NOMO-1 treated with dmso at 0.1 percent for 144 hours (cell line): ENCODE measurements at regions not wholly inside any gene's neighbourhood (a gene's known extent, or its start where the extent isn't known, plus 50 kb on each side); places are given as distances from the start of the nearest gene placed in this dataset.

Experiments used
- DNase-seq: peaks from one replicate; lab custom pipeline; 2025; ENCODE audit not compliant: unreplicated experiment; lab: John Stamatoyannopoulos, UW

DNA sequence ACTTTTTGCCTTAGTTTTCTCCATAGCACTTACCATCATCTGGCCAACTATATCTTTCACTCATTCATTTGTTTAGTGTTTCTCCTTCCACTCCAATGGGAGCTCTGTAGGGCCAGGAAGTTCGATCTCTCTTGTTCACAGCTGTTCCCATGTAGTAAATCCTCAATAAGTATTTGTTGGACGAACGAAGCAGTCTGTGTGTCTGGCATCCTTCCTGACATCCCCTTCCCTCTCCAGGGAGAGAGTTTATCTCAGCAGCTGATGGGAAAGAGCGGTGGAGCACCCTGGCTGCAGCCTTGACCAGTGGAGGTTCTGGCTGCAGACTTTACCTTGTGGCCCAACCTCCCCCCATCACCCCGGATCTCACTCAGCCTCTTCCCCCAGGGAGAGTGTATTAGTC lies 141.7 kb downstream of the CHST1 start:
- DNase-seq: no peak

GRCh38 chr11:45518833-45519535 lies 146.4 kb downstream of the CHST1 start:
- DNase-seq: peak; percentile 79

- DNase-seq: no peak
These were observed 147.1 kb downstream of the CHST1 start for GRCh38 chr11:45518141-45518832.

- no peak for DNase-seq
These were observed 148.2 kb downstream of the CHST1 start for GRCh38 chr11:45517171-45517770.

GRCh38 chr11:45513821-45514340 lies 151.5 kb downstream of the CHST1 start:
- peak; percentile 45 for DNase-seq

- no peak for DNase-seq
These were observed 152.8 kb downstream of the CHST1 start for GRCh38 chr11:45512471-45513148.

DNA sequence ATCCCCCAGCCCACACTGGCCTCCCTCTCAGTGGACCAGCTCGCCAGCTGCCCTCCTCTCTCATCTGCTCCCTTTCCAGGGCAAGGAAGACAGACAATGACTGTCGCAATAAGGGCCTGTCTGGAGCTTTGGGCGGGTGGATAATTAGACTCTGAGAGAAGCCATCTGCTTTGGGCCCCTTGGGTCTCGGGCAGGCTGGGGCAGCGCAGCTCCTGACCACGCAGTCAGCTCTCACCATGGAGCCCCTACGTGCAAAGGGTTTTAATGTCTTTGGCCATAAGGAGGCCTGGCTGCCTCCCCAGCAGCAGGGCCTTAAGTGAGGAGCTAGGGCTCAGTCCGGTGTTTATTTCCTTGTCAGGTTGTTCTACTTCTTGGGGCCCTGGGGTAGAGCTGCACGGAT lies 153.9 kb downstream of the CHST1 start:
- no peak for DNase-seq

DNA sequence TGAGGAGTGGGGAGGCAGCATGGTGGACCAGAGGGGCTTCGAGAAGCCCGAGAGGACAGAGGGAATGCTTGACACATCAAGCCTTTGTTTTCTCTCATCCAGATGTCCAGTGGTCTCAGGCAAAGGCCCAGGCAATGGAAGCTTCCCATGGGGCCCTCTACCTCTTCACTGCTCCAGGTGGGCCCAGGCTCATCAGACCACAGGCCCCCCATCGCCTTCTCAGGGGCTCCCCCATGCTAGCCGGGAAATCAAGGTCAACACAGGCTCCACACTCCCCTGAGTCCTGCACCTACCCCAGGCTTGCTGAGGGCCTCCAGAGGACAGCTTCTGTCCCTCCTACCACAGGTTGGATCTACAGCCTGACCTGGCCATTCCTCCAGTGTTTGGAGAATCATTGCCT lies 157.5 kb downstream of the CHST1 start:
- DNase-seq: no peak

DNA sequence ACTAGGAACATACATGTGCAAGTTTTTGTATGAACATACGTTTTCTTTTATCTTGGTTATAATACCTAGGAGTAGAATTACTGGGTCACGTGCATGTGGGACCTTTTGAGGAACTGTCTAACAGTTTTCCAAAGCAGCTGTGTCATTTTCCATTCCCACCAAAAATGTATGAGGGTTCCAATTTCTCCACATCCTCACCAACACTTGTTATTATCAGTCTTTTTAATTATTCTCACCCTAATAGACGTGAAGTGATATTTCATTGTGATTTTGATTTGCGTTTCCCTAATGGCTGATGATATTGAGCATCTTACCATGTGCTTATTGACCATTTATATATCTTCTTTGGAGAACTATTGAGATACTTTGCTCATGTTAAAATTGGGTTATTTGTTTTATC lies 162.1 kb downstream of the CHST1 start:
- no peak for DNase-seq

GRCh38 chr11:45502226-45502545 lies 163.2 kb downstream of the CHST1 start:
- DNase-seq: no peak

- no peak for DNase-seq
These were observed 163.8 kb downstream of the CHST1 start for GRCh38 chr11:45501392-45502225.

- DNase-seq: no peak
These were observed 165.0 kb downstream of the CHST1 start for GRCh38 chr11:45500451-45500850.

GRCh38 chr11:45494738-45495137 lies 170.7 kb downstream of the CHST1 start:
- DNase-seq: no peak

DNA sequence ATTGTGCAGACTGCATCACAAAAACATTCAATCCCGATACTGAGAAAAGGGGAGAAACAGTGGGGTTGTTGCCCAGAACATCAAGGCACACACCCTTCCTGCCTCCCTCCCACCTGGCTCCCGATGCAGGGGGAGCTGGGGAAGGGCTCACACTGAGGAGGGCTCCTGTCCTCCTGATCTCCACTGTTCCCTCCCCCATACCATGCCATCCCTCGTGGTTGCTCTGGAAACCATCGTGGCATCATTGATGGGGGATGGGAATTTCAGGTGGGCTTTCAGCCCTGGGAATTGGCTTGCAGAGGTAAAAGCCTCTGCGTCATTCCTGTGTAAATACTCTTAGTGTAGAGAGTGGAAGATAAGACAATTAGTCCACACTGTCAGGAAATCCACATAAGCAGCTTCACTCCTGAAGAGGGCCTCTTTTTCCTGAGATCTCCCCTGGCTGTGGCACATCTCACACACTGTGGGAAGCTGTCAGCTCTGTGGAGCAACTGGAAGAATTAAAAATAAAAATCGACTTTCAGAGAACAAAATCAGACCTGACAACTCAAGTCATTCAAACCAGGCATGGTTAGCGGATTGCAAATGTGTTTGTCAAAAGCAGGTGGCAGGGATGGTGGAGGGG lies 176.0 kb downstream of the CHST1 start:
- no peak for DNase-seq

DNA sequence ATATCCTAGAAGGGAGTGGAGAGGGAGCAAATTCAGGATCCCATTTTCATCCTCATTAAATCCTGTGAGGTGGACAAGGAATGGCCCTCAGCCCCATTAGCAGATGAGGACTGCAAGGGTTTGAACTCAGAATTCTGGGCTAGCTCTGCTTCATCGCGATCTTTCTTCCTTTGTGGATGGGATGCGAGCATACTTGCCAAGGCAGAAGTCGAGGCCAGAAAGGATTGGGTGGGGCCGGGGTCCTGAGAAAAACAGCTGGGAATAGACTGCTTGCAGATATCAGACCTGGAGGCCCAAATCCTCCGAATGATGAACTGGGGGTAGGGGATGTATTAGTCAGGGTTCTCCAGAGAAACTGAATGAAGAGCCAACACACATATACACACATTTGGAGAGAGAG lies 179.0 kb downstream of the CHST1 start:
- DNase-seq: no peak

- DNase-seq: no peak
These were observed 180.2 kb downstream of the CHST1 start for GRCh38 chr11:45485070-45485707.

DNA sequence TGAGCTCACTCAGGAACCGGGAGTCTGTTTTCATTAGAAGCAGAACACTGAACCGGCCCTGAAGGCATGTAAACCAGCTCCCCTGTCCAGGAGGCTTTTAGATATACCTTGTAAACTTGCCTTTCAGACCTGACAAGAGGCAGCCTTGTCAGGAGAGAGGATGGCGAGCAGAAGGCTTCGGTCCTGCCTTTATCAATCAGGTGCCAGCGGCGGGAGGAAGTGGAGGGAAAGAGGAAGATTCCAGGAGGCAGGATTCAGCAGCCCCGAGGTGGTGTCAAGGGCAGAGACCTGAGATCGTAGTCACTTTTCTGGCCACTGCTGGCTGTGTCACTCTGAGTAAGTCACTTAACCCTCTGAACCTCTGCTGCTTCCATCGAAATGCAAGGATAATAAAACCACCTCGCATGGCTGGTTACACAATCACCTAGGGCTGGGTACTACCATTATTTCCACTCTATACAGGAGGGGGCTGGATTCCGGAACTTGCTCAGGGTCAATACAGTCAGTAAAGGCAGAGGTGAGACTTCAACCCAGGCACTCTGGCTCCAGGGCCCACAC lies 181.0 kb downstream of the CHST1 start:
- DNase-seq: no peak

DNA sequence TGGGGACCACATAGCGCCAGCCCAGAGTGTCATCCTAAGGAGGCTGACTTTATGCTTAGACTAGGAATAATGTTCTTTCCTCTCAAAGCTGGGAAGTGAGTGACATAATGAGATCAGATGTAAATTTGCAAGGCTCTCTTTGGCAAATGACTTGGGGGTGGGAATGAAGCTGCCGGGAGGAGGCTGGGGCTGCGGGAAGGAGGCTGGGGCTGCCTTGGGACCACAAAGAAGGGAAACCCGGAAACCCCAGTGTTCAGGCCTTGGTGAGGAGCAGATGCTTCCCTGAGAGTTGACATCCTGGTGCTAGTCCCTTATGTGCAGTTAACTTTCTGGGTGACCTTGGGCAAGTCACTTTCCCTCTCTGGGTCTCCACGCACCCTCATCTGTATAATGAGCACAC lies 182.0 kb downstream of the CHST1 start:
- DNase-seq: no peak

- DNase-seq: no peak
These were observed 183.1 kb downstream of the CHST1 start for GRCh38 chr11:45482331-45482730.

GRCh38 chr11:45481026-45481425 lies 184.4 kb downstream of the CHST1 start:
- DNase-seq: no peak
